KMS-11 (cell line): ENCODE measurements at regions not wholly inside any gene's neighbourhood (a gene's known extent, or its start where the extent isn't known, plus 50 kb on each side); places are given as distances from the start of the nearest gene placed in this dataset.

ENCODE experiments used
- H2AFZ ChIP-seq: fragments of 200-600 bp; sonication (generic); 2 replicates; pipeline ENCODE4 v1.6.1; 2016; ENCODE audit warnings: antibody characterized with exemption, mixed run types, low read depth
- H3K27ac ChIP-seq: fragments of 200-600 bp; sonication (generic); 2 replicates; pipeline ENCODE4 v1.6.1; 2016; ENCODE audit warnings: mild to moderate bottlenecking, mixed run types
- H3K27me3 ChIP-seq: fragments of 200-600 bp; sonication (generic); 2 replicates; pipeline ENCODE4 v1.6.1; 2017; ENCODE audit warnings: mild to moderate bottlenecking, low read depth, mixed run types, moderate library complexity; ENCODE audit not compliant: insufficient read depth
- H3K36me3 ChIP-seq: fragments of 200-600 bp; sonication (generic); 2 replicates; pipeline ENCODE4 v1.6.1; 2017; ENCODE audit warnings: mild to moderate bottlenecking, mixed run types; ENCODE audit not compliant: insufficient read depth
- H3K4me1 ChIP-seq: fragments of 200-600 bp; sonication (generic); 2 replicates; pipeline ENCODE4 v1.6.1; 2016; ENCODE audit warnings: mild to moderate bottlenecking, low read depth, mixed run types; ENCODE audit not compliant: poor library complexity, severe bottlenecking
- H3K4me2 ChIP-seq: fragments of 200-600 bp; sonication (generic); 2 replicates; pipeline ENCODE4 v1.7.0; 2016; ENCODE audit warnings: mild to moderate bottlenecking, mixed run types
- H3K4me3 ChIP-seq: fragments of 200-600 bp; sonication (generic); IDR thresholded peaks from 2 replicates; pipeline ENCODE4 v1.6.1; 2017; ENCODE audit warnings: low read depth, low read length, mixed read lengths; ENCODE audit not compliant: insufficient read depth
- H3K79me2 ChIP-seq: fragments of 200-600 bp; sonication (generic); 2 replicates; pipeline ENCODE4 v1.6.1; 2016; ENCODE audit warnings: low read depth, mixed run types; ENCODE audit not compliant: insufficient read depth
- H3K9ac ChIP-seq: fragments of 200-600 bp; sonication (generic); 2 replicates; pipeline ENCODE4 v1.6.1; 2016; ENCODE audit warnings: mild to moderate bottlenecking, mixed run types
- H4K20me1 ChIP-seq: fragments of 200-600 bp; sonication (generic); 2 replicates; pipeline ENCODE4 v1.6.1; 2016; ENCODE audit warnings: mild to moderate bottlenecking, mixed run types; ENCODE audit not compliant: insufficient read depth
- CTCF ChIP-seq: fragments of 200-600 bp; sonication (generic); conservative IDR thresholded peaks from 2 replicates; pipeline ENCODE4 v1.6.1; 2017; ENCODE audit warnings: low read depth, mild to moderate bottlenecking, antibody characterized with exemption, low read length, moderate library complexity, mixed read lengths

- Histone ChIP-seq H3K36me3 (no peaks in the 10 kb centered on the region), H3K4me2 (no peak overlapping the region), H2AFZ (no peak overlapping the region), H3K4me3 (no peak overlapping the region), H3K9ac (no peak overlapping the region), H3K4me1 (no peaks in the 10 kb centered on the region), H3K27me3 (no peaks in the 10 kb centered on the region), H3K27ac (no peak overlapping the region), H3K79me2 (no peaks in the 10 kb centered on the region), H4K20me1 (no peaks in the 10 kb centered on the region)
- TF ChIP-seq CTCF, result no peak
These were observed 804.6 kb upstream of the RAG2 start for GRCh38 chr11:37402663-37403062.

- no peak overlapping the region for H2AFZ ChIP-seq
- no peak overlapping the region for H3K9ac ChIP-seq
- H4K20me1 ChIP-seq, result no peaks in the 10 kb centered on the region
- H3K79me2 ChIP-seq, result no peaks in the 10 kb centered on the region
- no peak overlapping the region for H3K4me2 ChIP-seq
- H3K27ac ChIP-seq, result no peak overlapping the region
- TF ChIP-seq CTCF, result no peak
- no peaks in the 10 kb centered on the region for H3K36me3 ChIP-seq
- H3K4me1 ChIP-seq, result no peaks in the 10 kb centered on the region
- H3K27me3 ChIP-seq, result no peaks in the 10 kb centered on the region
- H3K4me3 ChIP-seq, result no peak overlapping the region
These were observed 796.3 kb upstream of the RAG2 start for GRCh38 chr11:37394236-37394870.

- H3K27me3 ChIP-seq, result no peaks in the 10 kb centered on the region
- H2AFZ ChIP-seq, result no peak overlapping the region
- TF ChIP-seq CTCF, result no peak
- H3K27ac ChIP-seq, result no peak overlapping the region
- no peaks in the 10 kb centered on the region for H3K79me2 ChIP-seq
- no peaks in the 10 kb centered on the region for H3K4me1 ChIP-seq
- no peak overlapping the region for H3K4me3 ChIP-seq
- H3K36me3 ChIP-seq, result no peaks in the 10 kb centered on the region
- no peak overlapping the region for H3K9ac ChIP-seq
- no peak overlapping the region for H3K4me2 ChIP-seq
- no peaks in the 10 kb centered on the region for H4K20me1 ChIP-seq
These were observed 793.6 kb upstream of the RAG2 start for GRCh38 chr11:37391615-37392014.

DNA sequence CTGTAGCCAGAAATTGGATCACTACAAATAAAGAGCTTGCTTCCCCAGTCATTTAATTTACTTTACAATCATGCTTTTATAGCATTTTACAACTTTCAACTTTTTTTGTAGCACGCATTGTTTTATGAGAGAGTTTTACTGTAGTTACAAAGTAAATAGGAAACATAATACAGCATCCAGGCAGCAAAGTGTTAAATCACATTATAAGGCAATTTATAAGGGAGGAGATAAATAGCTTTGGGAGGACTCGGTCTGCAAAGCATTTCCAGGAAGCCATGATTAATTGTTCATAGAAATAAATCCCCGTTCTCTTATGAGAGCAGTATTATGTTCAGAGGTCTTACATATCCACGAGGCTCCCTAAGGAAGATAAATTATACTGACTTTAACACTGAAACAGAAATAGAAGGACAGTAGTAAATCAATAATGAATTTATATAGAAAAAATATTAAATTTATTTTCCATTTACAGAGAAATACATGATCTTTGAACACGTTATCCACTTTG lies 792.6 kb upstream of the RAG2 start:
- no peak for TF ChIP-seq CTCF
- Histone ChIP-seq H3K4me3 (no peak overlapping the region), H3K4me1 (no peaks in the 10 kb centered on the region), H4K20me1 (no peaks in the 10 kb centered on the region), H3K27ac (no peak overlapping the region), H3K36me3 (no peaks in the 10 kb centered on the region), H3K4me2 (no peak overlapping the region), H2AFZ (no peak overlapping the region), H3K9ac (no peak overlapping the region), H3K27me3 (no peaks in the 10 kb centered on the region), H3K79me2 (no peaks in the 10 kb centered on the region)
